Breast epithelium (tissue), 4 donors: ENCODE measurements at regions not wholly inside any gene's neighbourhood (a gene's known extent, or its start where the extent isn't known, plus 50 kb on each side); places are given as distances from the start of the nearest gene placed in this dataset.
"Not testable (repeated sequence)": the region's sequence is repeated elsewhere in the genome, so short reads cannot be mapped to it uniquely, and the experiment has no call there.

ENCODE experiments used
- DNase-seq, 2 donors: peaks; one replicate each; pipeline ENCODE4 v3.0.0-alpha.2; 2019; ENCODE audit warnings: low spot score in 2 of 2
- H3K27ac ChIP-seq, 2 donors: fragments of 200-600 bp; sonication (generic) in 1 of 2; one replicate each; pipeline ENCODE4 v1.5.1; 2016 to 2019; ENCODE audit warnings: mild to moderate bottlenecking in 1 of 2
- H3K27me3 ChIP-seq, 2 donors: fragments of 200-600 bp; sonication (generic) in 1 of 2; one replicate each; pipeline versions ENCODE4 v1.5.1 to v1.6.0; 2017 to 2019; ENCODE audit warnings: control low read depth in 1 of 2, mild to moderate bottlenecking in 1 of 2
- H3K36me3 ChIP-seq: fragments of 200-600 bp; one replicate; pipeline ENCODE4 v1.5.1; 2019
- H3K4me1 ChIP-seq, 2 donors: fragments of 200-600 bp; sonication (generic); one replicate each; pipeline ENCODE4 v1.5.1; 2016 to 2019; ENCODE audit warnings: control low read depth in 1 of 2
- H3K4me3 ChIP-seq, 3 donors: fragments of 200-600 bp; sonication (generic); 1 replicate in 2 of 3; 2 replicates in 1 of 3; pipeline ENCODE4 v1.5.1; 2016 to 2019; ENCODE audit warnings: mild to moderate bottlenecking in 3 of 3, moderate library complexity in 2 of 3
- H3K9me3 ChIP-seq, 2 donors: fragments of 200-600 bp; sonication (generic) in 1 of 2; one replicate each; pipeline ENCODE4 v1.5.1; 2016 to 2019; ENCODE audit warnings: control low read depth in 1 of 2
- CTCF ChIP-seq, 3 donors: fragments of 450-650 bp; IDR thresholded peaks; one replicate each; pipeline ENCODE4 v1.5.1; 2016 to 2017; ENCODE audit warnings: antibody characterized with exemption in 3 of 3, mild to moderate bottlenecking in 3 of 3, moderate library complexity in 3 of 3
- POLR2A ChIP-seq: fragments of 450-650 bp; IDR thresholded peaks from one replicate; pipeline ENCODE4 v1.6.1; 2016; ENCODE audit warnings: antibody characterized with exemption, mild to moderate bottlenecking, moderate library complexity
- POLR2AphosphoS5 ChIP-seq, 3 donors: sonication (generic); formaldehyde crosslinking; IDR thresholded peaks; one replicate each; pipeline ENCODE4 v1.6.1; 2017; ENCODE audit warnings: antibody characterized with exemption in 3 of 3
- intact Hi-C: fragments of 100-400 bp; cut with DNase I; formaldehyde crosslinking; loops from one replicate; pipeline ENCODE4 v1.15.1; 2023; ENCODE audit warnings: low total_unique reads

GRCh38 chr6:140203661-140204147, 829.3 kb upstream of the CITED2 start:
- Histone ChIP-seq H3K27ac (no peak overlapping the region), H3K36me3 (no peaks in the 10 kb centered on the region)
- intact Hi-C loops = no loop called here

GRCh38 chr6:140202964-140203515, 828.6 kb upstream of the CITED2 start:
- Histone ChIP-seq H3K9me3 (no peaks in the 10 kb centered on the region), H3K4me3 (no peak overlapping the region), H3K27me3 (no peaks in the 10 kb centered on the region), H3K27ac (no peak overlapping the region), H3K4me1 (no peaks in the 10 kb centered on the region), H3K36me3 (no peaks in the 10 kb centered on the region)
- intact Hi-C loops = no loop called here
- TF ChIP-seq POLR2A (no peak), POLR2AphosphoS5 (IDR thresholded peaks at IDR 0.05) (no peak), CTCF (IDR thresholded peaks at IDR 0.05) (no peak)
- DNase-seq = no peak

More at GRCh38 chr6:140203661-140204147, 829.3 kb upstream of the CITED2 start:
- Histone ChIP-seq H3K27me3 (no peaks in the 10 kb centered on the region), H3K4me1 (no peaks in the 10 kb centered on the region), H3K4me3 (no peak overlapping the region), H3K9me3 (no peaks in the 10 kb centered on the region)
- no peak for DNase-seq
- no peak for TF ChIP-seq CTCF (IDR thresholded peaks at IDR 0.05)
- no peak for TF ChIP-seq POLR2A
- no peak for TF ChIP-seq POLR2AphosphoS5 (IDR thresholded peaks at IDR 0.05)

GRCh38 chr6:140201787-140202458, 827.5 kb upstream of the CITED2 start:
- Histone ChIP-seq H3K27me3 (no peaks in the 10 kb centered on the region), H3K27ac (no peak overlapping the region), H3K4me3 (no peak overlapping the region), H3K4me1 (no peaks in the 10 kb centered on the region), H3K36me3 (no peaks in the 10 kb centered on the region), H3K9me3 (no peaks in the 10 kb centered on the region)
- TF ChIP-seq CTCF (IDR thresholded peaks at IDR 0.05) (no peak), POLR2A (no peak), POLR2AphosphoS5 (IDR thresholded peaks at IDR 0.05) (no peak)
- no peak for DNase-seq
- intact Hi-C loops = no loop called here

GRCh38 chr6:140193269-140193668, 818.8 kb upstream of the CITED2 start:
- Histone ChIP-seq H3K27ac (no peak overlapping the region), H3K27me3 (no peaks in the 10 kb centered on the region), H3K9me3 (peaks cover 12 to 46% of the 10 kb centered on the region in 2 donors), H3K36me3 (no peaks in the 10 kb centered on the region), H3K4me1 (no peaks in the 10 kb centered on the region), H3K4me3 (no peak overlapping the region)
- intact Hi-C loops = no loop called here
- DNase-seq = no peak
- no peak for TF ChIP-seq POLR2AphosphoS5 (IDR thresholded peaks at IDR 0.05)
- TF ChIP-seq POLR2A = no peak
- no peak for TF ChIP-seq CTCF (IDR thresholded peaks at IDR 0.05)

GRCh38 chr6:140192018-140192417, 817.6 kb upstream of the CITED2 start:
- Histone ChIP-seq H3K4me1 (no peaks in the 10 kb centered on the region), H3K27ac (no peak overlapping the region), H3K9me3 (peaks cover 20 to 48% of the 10 kb centered on the region in 2 donors), H3K4me3 (no peak overlapping the region), H3K27me3 (no peaks in the 10 kb centered on the region), H3K36me3 (no peaks in the 10 kb centered on the region)
- TF ChIP-seq POLR2AphosphoS5 (IDR thresholded peaks at IDR 0.05) (no peak), CTCF (IDR thresholded peaks at IDR 0.05) (no peak), POLR2A (no peak)
- intact Hi-C loops = no loop called here
- DNase-seq = no peak

GRCh38 chr6:140189263-140189662, 814.8 kb upstream of the CITED2 start:
- H3K4me1 ChIP-seq, H3K27ac ChIP-seq, H3K27me3 ChIP-seq, DNase-seq, H3K36me3 ChIP-seq, H3K4me3 ChIP-seq, intact Hi-C loops: not testable (repeated sequence)
- peaks cover 20 to 46% of the 10 kb centered on the region in 2 donors for H3K9me3 ChIP-seq
